Activated effector memory CD4-positive, alpha-beta T cell treated with anti-CD3 and anti-CD28 coated beads, Interleukin-2, amount 50 U/mL, for 16 hours (primary cell): ENCODE measurements at regions not wholly inside any gene's neighbourhood (a gene's known extent, or its start where the extent isn't known, plus 50 kb on each side); places are given as distances from the start of the nearest gene placed in this dataset.
"Not testable (repeated sequence)": the region's sequence is repeated elsewhere in the genome, so short reads cannot be mapped to it uniquely, and the experiment has no call there.

ENCODE experiments used
- DNase-seq: peaks from one replicate; pipeline ENCODE4 v3.0.0-alpha.2; 2020

DNA sequence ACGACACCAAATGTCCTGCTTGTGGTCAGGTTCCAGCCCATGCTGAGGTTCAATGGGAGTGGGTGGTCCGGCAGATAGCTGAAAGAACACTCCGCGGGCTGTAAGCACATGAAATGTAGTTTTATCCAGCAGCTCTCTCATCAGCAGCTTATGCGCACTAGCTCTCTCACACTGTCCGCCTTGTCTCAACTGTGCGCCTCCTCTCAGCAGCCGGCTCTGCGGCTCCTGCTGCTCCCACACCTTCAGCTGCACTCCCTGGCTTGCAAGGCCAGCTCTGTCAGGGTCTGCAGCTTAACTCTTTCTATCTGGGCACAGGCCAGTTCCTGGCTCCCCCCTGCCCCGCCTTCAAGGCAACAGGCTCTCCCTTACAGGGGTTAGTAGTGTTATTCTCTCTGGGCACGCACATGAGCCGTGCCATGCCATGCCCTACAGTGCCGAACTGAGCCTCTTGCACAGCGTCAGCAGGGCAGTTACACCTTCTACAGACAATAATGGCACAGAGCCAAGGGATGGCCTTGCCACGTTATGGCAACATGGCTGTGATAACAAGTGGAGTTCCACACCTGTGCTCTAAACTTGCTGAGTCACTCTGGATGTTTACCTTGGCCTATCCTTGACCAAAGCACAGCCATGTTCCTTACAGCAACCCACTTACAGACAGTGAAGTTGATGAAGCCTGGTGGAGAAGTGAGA is 84.0 kb upstream of the LRFN2 start:
- no peak for DNase-seq

DNA sequence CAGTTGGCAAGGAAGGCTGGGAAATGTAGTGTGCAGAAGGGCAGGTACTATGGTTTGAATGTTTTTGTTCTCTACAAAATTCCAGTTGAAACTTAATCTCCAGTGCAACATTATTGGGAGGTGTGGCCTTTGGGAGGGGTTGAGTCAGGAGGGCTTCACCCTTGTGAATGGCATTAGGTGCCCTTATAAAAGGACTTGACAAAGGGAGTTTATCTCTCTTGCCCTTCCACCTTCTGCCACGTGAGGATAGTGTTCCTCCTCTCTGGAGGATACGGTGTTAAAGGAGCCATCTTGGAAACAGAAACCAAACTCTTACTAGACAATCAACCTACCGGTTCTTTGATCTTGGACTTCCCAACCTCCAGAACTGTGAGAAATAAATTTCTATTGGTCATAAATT is 82.2 kb upstream of the LRFN2 start:
- no peak for DNase-seq

DNA sequence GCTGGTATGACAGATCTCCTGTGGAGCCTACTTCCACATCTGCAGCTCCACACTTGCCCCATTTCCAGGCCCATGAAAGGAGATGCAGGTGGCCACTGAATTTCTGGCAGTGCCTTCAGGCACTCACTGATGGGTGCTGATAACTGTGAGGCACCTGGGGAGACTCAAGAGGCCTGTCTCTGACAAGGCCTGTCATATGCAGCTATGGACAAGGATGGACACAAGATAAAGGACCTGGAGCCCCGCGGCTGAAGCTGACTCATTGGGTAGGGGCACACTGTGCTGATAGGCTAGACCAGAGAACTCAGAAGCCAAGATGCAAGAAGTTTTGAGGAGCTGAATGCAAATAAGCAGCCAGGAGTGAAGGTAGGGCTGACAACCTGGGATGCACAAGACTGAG is 81.0 kb upstream of the LRFN2 start:
- no peak for DNase-seq

DNA sequence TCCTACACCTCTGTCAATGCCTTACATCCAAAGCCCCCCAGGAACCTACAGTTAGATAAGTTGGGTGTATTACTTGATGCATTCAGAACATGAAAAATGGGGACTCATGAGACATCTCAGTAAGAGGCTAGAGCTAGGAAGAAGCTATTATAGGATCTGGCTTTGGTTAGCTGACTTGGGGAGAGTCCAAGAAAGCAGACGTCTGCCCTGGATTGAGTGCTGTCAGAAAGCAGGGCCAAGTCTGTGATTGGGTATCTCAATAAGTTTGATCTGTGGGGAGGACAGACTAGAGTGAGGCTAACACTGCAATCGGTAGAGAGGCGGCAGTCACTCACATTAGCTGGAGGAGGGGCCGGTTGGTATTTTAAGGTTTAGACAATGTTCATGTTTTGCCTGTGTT is 79.4 kb upstream of the LRFN2 start:
- DNase-seq = no peak

DNA sequence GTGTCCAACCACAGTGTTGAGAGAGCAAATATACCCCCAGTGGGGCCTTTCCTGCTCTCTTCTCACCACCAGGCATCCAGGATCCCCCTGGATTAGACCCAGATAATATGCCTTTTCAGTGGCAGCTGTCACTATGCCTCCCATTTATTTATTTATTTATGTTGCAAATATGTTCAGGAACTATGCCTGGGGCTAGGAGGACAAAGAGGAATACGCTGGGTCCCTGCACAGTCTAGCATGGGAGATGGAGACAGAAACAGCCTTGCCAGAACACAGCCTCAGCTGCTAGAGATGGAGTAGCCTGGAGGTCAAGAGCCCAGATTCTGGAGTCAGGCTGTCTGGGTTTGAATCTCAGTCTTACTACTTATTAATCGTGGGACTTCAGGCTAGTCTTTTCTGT is 74.6 kb upstream of the LRFN2 start:
- no peak for DNase-seq

DNA sequence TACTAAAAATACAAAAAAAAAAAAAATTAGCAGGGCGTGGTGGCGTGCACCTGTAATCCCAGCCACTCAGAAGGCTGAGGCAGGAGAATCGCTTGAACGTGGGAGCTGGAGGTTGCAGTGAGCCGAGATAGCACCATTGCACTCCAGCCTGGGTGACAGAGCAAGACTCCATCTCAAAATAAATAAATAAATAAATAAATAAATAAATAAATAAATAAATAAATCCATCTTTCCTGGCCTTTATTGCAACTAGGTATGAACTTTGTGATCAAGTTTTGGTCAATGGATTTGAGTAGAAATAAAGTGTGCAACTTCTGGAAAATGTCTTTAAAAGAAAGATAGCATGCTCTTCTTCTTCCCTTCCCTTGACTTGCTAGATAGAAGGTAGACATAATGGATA is 69.6 kb upstream of the LRFN2 start:
- not testable (repeated sequence) for DNase-seq

DNA sequence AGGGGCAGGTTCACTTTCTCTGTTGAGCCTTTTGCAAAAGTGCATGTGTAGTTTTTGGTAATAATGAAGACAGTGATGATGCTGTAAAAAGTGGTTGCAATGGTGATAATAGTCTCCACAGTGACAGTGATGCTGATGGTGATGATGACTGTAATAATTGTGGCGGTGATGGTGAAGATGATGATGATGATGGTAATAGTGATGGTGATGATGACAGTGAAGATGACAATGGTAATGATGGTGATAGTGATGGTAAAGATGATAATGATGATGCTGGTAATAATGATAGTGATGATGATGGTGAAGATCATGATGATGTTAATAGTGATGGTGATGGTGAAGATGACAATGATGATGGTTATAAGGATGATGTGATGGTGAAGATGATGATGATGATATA is 67.7 kb upstream of the LRFN2 start:
- no peak for DNase-seq

DNA sequence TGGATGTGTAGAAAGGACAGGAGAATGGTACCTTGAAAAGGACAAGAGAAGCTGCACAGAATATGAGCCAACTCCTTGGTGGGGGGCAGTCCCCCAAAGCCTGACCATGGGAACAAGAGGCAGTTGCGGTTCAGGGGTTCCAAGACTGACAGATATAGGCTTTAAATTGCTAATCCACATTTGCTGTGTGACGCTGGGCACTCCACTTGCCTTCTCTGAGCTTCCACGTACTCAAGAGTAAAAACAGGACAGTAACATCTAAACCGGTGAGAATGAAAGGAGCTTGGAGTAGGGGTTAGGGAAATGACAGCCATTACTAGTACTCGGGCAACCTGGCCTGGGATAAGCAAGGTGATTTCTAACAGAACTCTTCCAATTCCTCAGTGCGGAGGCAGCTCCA is 57.9 kb upstream of the LRFN2 start:
- no peak for DNase-seq

DNA sequence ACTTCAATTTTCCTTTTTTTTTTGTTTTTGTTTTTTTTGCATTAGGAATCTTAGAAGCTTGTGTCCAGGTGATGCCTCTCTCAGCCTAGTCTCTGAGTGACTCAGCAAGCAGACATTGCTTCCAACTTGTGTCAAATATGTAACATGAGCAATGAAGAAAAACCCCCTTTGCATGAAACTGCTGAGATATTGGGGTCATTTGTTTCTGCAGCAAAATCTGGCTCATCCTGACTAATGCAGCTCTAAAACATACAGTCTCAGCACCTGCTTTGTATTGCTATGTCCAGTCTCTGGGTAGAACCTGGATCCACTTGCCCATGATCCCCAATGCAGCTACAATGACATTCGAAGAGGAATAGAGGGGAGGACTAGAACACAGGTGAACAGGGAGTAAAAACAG is 55.7 kb upstream of the LRFN2 start:
- no peak for DNase-seq

DNA sequence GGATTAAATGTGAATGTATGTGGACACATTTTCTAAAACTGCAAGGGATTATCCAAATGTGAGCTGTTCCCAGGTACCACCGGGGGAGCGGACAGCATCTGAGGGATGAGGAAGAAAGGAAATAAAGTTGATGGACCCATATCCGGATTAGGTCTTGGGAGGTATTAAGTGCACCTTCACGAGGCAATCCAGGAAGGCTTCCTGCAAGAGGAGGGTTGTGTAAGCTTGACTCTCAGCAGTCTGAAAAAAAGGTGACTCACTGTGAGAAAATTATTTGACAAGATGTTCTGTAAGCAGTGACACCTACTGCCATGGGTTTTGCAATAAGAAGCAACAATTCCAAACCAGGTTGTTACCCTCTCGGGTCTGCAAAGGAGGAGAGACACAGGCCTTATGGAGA is 55.0 kb upstream of the LRFN2 start:
- DNase-seq = no peak

DNA sequence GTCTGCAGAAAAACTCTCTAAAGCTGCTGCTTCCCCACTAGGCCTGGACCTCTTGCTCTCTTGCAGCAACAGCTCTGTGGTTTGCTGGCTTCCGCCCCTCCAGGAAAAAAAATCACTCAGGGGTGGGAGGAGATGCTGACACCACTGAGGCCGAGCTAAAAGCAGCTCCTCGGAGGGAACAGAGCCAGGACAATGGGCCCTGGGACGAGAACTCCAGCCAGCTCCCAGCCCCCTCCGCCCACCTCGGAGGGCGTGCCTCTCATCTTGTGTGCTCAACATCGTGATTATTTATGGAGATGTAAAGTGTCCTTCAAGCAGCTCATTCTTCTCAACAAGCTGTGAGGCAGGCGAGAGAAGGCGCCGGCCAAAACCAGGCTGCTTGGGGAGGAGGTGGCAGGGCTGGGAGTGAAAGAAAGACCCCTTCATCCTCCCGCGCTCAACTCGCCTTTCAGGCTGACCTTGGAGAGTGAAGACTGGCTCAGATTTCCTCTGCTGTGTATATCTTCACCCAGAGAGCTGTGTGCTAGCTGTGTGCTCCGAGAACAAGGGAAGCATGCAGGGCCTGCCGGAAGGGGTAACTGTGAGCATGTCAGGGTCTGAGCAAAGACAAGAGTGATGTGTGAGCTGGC is 53.5 kb upstream of the LRFN2 start:
- DNase-seq = no peak
